HG02840 (cell line): ENCODE measurements at regions not wholly inside any gene's neighbourhood (a gene's known extent, or its start where the extent isn't known, plus 50 kb on each side); places are given as distances from the start of the nearest gene placed in this dataset.

ENCODE experiments used
- ATAC-seq: cut with Tn5 transposase; IDR thresholded peaks from one replicate; pipeline ENCODE4 v1.9.1; 2021; ENCODE audit warnings: mild to moderate bottlenecking, moderate library complexity, moderate number of reproducible peaks; ENCODE audit not compliant: unreplicated experiment, low FRiP score

- ATAC-seq: no peak
Observed at GRCh38 chrX:38886112-38886511, 84.9 kb downstream of the MID1IP1 start.

- ATAC-seq: no peak
Observed at GRCh38 chrX:38887222-38887621, 86.0 kb downstream of the MID1IP1 start.

GRCh38 chrX:38890326-38890725 lies 89.1 kb downstream of the MID1IP1 start:
- ATAC-seq: no peak

DNA sequence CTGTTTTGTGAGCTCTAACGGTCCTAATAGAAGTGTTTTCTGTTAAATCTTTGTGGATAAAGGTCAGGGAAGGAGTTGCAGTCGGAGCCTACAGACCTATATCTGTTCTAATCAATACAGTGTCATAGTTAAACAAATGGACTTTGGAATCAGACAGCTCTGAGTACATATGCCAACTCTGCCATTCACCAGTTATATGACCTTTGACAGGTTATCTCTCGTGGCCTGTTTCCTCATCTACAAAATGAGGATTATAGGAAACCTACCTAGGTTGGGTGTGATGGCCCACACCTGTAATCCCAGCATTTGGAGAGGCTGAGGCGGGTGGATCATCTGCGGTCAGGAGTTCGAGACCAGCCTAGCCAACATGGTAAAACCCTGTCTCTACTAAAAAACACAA lies 89.7 kb downstream of the MID1IP1 start:
- no peak for ATAC-seq

DNA sequence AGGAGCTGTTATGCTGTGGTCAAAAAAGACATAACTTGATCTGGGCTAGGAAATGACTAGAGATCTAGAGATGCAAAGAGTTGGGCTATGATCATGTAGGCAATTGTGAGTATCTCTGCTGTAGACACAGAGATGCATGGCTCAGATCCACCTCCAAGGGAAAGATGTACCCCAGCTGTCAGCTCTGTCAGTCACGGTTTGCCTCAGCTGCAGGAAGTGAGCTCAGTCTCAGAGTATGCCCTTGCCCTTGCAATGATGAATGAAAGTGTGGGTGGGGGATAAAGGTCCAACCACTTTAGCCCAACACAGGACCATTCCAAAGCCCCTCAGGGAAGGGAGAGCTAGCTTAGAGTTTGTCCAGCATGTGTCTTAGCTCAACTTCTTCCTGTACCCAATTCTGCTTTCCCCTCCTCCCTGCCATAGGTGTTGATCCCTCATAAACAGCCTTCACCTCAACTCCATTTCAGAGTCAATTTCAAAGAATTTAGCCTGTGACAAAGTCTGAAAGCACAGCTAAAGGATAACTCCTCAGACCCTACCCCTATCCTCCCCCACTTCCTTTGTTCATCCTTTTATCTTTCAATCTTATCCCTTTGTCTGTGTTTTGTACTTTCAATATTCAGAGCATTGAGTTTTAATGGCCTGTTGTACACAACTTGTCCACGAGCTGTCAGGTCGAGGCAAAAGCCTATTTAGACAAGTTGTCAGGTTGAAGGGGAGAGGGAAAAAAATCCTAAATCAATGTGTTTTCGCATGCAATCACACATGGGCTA lies 90.6 kb downstream of the MID1IP1 start:
- peak; percentile 86 for ATAC-seq

DNA sequence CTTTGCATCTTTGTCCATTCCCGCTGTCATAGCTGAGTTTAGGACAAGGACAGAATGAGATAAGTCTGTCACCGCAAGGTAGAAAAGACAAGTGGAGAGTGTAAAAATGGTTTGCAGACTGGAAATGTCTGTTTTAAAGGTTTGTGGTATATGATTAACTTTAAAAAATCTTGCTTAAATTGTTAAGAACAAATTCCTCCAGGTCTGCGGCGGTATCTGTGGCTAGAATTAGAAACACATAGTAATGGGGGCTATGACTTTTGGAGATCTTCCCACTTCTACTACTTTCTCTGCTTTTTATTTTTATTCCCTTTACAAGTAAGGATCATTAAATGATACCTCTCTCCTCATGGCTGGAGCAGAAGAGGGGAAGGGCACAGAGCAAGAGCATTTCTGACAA lies 92.2 kb downstream of the MID1IP1 start:
- ATAC-seq: no peak

- ATAC-seq: no peak
Observed at GRCh38 chrX:38895775-38896174, 94.5 kb downstream of the MID1IP1 start.

GRCh38 chrX:38896724-38897298 lies 95.6 kb downstream of the MID1IP1 start:
- peak; percentile 81 for ATAC-seq

GRCh38 chrX:38898261-38898660 lies 97.0 kb downstream of the MID1IP1 start:
- ATAC-seq: no peak

- ATAC-seq: no peak
Observed at GRCh38 chrX:38899650-38900049, 98.4 kb downstream of the MID1IP1 start.

GRCh38 chrX:38900719-38901118 lies 99.5 kb downstream of the MID1IP1 start:
- no peak for ATAC-seq

DNA sequence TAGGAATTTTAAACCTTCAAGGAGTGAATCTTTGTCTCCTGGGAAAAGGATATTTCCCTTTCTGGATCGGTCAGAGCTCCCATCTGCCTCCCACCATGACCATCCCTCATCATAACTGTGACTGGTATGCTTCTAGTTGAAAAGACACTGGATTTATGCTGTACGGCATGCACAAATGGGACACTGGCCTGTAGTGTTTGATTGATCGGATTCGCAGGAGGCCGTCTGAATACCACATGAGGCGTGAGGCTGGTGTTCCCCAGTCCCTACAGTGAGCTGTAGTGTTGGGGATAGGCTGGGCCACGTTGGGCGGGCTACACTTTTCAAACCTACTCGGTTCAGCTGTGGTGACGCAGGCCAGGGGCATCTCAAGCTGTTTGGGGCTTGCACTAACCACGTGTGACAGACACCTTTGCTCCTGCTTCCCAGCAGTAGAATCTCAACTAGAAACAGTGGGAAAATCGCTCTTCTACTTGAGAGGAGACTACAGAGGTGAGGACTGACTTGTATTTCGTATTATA lies 101.8 kb downstream of the MID1IP1 start:
- ATAC-seq: no peak

DNA sequence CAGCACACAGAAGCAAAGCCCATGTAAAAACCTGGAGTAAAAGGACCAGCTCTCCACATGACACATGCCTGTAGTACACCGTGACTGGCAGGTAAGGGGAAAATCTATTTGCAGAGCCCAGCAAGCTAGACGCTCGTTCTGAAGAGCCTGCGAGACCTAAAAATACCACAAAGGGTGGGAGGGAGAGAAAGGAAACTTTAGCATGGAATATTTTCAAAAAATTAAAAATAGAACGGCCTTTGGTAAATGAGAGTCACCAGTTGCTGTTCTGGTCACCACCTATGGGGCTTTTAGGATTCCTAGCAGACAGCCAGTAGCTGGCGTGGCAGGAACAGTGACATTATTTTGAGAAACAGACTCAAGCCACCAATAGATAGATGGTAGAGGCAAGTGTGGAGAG lies 115.5 kb downstream of the MID1IP1 start:
- ATAC-seq: no peak

DNA sequence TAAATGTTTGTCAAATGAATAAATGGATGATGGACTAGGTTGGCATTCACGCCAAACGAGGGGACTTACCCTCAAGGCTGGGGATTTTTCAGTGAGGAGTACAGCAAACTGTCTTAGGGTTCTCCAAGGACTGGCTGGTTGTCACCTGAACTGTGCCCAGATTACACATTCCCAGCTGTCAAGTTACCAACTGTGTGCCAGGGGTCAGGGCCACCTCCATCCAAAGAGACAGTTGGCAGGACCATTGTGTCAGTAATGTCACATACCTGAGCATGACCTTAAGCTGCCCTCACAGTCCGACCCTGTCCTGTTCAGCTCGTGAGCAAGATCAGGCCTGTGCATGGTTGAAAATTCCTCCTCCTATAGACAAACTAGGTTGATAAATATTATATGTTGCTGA lies 116.7 kb downstream of the MID1IP1 start:
- ATAC-seq: no peak

GRCh38 chrX:38919202-38919601 lies 117.9 kb downstream of the MID1IP1 start:
- ATAC-seq: no peak

- ATAC-seq: no peak
Observed at GRCh38 chrX:38919853-38920528, 118.7 kb downstream of the MID1IP1 start.

- ATAC-seq: no peak
Observed at GRCh38 chrX:38923451-38923969, 122.3 kb downstream of the MID1IP1 start.

DNA sequence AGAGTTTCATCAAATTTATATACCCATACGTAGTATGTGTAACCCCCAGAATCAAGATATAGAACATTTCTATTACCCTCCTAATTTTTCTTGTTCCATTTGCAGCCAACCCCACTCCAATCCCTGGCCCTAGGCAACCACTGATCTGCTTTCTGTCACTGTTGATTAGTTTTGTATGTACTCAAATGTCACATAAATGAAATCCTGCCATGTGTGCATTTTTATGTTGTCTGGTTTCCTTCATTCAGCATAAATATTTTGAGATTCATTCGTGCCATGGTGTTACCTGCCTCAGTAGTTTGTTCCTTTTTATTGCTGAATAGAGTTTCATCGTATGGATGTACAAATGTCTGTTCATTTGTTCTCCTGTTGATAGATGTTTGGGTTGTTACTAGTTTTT lies 126.3 kb downstream of the MID1IP1 start:
- ATAC-seq: no peak

GRCh38 chrX:38929966-38930421 lies 128.7 kb downstream of the MID1IP1 start:
- no peak for ATAC-seq

- no peak for ATAC-seq
Observed at GRCh38 chrX:38930474-38930873, 129.2 kb downstream of the MID1IP1 start.

- no peak for ATAC-seq
Observed at GRCh38 chrX:38935561-38935960, 134.3 kb downstream of the MID1IP1 start.
